Right cardiac atrium (tissue), 5 donors: ENCODE measurements at regions not wholly inside any gene's neighbourhood (a gene's known extent, or its start where the extent isn't known, plus 50 kb on each side); places are given as distances from the start of the nearest gene placed in this dataset.

ENCODE experiments used
- ATAC-seq, 2 donors: fragments of 200-7000 bp; cut with Tn5 transposase; one replicate each; pipeline versions ENCODE4 v1.8.0 to v1.9.1; 2020; ENCODE audit warnings: moderate library complexity in 2 of 2, mild to moderate bottlenecking in 1 of 2
- DNase-seq, 3 donors: peaks; one replicate each; pipeline ENCODE4 v3.0.0-alpha.2; 2020
- H3K27ac ChIP-seq: one replicate; pipeline ENCODE4 v1.5.1; 2013; ENCODE audit warnings: mild to moderate bottlenecking, low read length, control low read depth, moderate library complexity
- H3K27me3 ChIP-seq: one replicate; pipeline ENCODE4 v1.6.1; 2013; ENCODE audit not compliant: control insufficient read depth, insufficient read depth
- H3K4me1 ChIP-seq: one replicate; pipeline ENCODE4 v1.6.1; 2013; ENCODE audit warnings: low read length; ENCODE audit not compliant: control insufficient read depth, insufficient read depth
- H3K4me3 ChIP-seq: one replicate; pipeline ENCODE4 v1.5.1; 2013; ENCODE audit warnings: low read length, control low read depth
- H3K9me3 ChIP-seq: one replicate; pipeline ENCODE4 v1.6.1; 2013; ENCODE audit warnings: low read length; ENCODE audit not compliant: control insufficient read depth
- WGBS: extraction: QIAGEN DNeasy Blood & Tissue Kit; methylation state at CpG from one replicate; pipeline ENCODE4 v1.1.7; 2013; 5-methylcytosine and 5-hydroxymethylcytosine counted together
- intact Hi-C, 4 donors: fragments of 100-400 bp; cut with DNase I; formaldehyde crosslinking; loops; one replicate each; pipeline versions ENCODE4 v1.11.0 to v1.14.0; 2022 to 2023
- donor health status: healthy with polysubstance abuse.
- donor health status: DM: no; HTN: yes; CAD: no.
- donor health status: DM: no; HTN: no; CAD: no.
- donor health status: DM: no; HTN: yes; CAD: no; lungs with severe emphysema.
- donor health status: DM: yes; HTN: yes; CAD: no.

GRCh38 chr1:212225871-212226302, 59.3 kb upstream of the PPP2R5A start:
- intact Hi-C loops: no loop called here
- Histone ChIP-seq H3K27me3 (no peaks in the 10 kb centered on the region), H3K9me3 (no peaks in the 10 kb centered on the region), H3K4me1 (peaks cover 3% of the 10 kb centered on the region), H3K4me3 (no peak overlapping the region), H3K27ac (no peak overlapping the region)
- ATAC-seq: peak in 1 of 2 donors; percentile 22
- WGBS: 85% methylated on average over 4 of the region's 4 CpGs
- no peak for DNase-seq

DNA sequence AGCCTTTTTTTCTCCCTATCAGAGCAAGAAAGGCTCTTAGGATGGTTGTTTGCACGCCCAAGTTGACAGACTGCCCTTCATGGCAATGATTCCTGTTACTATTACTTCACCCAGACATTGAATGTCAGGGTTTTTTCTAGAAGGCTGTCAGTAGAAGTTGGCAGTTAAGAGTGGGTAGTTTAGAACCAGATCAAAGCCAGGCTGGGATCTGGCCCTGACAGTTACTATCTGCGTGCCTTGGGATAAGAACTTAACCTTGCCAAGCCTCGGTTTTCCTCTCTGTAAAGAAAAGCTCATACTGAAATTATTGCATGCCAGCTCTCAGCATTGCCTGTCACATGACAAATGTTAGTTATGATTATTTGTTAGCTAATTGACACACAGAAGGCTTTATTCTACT, 58.7 kb upstream of the PPP2R5A start:
- whole genome bisulfite sequencing: 65% methylated on average over 3 of the region's 3 CpGs
- H3K4me3 ChIP-seq: no peak overlapping the region
- no peaks in the 10 kb centered on the region for H3K9me3 ChIP-seq
- no peak for DNase-seq
- no peaks in the 10 kb centered on the region for H3K27me3 ChIP-seq
- peak overlapping the region; percentile 9 for H3K27ac ChIP-seq
- intact Hi-C loops: no loop called here
- no peak for ATAC-seq
- H3K4me1 ChIP-seq: peaks cover 3% of the 10 kb centered on the region

GRCh38 chr1:212228076-212228475, 57.1 kb upstream of the PPP2R5A start:
- DNase-seq (no peak), ATAC-seq (no peak)
- H3K27ac ChIP-seq: no peak overlapping the region
- no peak overlapping the region for H3K4me3 ChIP-seq
- peaks cover 3% of the 10 kb centered on the region for H3K4me1 ChIP-seq
- 95% methylated on average over 2 of the region's 2 CpGs for WGBS
- no peaks in the 10 kb centered on the region for H3K9me3 ChIP-seq
- no peaks in the 10 kb centered on the region for H3K27me3 ChIP-seq
- intact Hi-C loops: no loop called here

- DNase-seq (no peak), ATAC-seq (no peak)
- intact Hi-C loops: no loop called here
Observed at GRCh38 chr1:212228591-212229119, 56.6 kb upstream of the PPP2R5A start.

GRCh38 chr1:212229654-212230053, 55.6 kb upstream of the PPP2R5A start:
- 71% methylated on average over 2 of the region's 2 CpGs for WGBS
- Histone ChIP-seq H3K9me3 (no peaks in the 10 kb centered on the region), H3K4me3 (no peak overlapping the region), H3K4me1 (peaks cover 5% of the 10 kb centered on the region), H3K27me3 (no peaks in the 10 kb centered on the region), H3K27ac (no peak overlapping the region)
- no peak for DNase-seq
- ATAC-seq: no peak
- intact Hi-C loops: no loop called here

More at GRCh38 chr1:212228591-212229119, 56.6 kb upstream of the PPP2R5A start:
- Histone ChIP-seq H3K27ac (no peak overlapping the region), H3K4me3 (no peak overlapping the region), H3K27me3 (no peaks in the 10 kb centered on the region), H3K4me1 (peaks cover 3% of the 10 kb centered on the region), H3K9me3 (no peaks in the 10 kb centered on the region)
- 65% methylated on average over 8 of the region's 8 CpGs for WGBS

- Histone ChIP-seq H3K4me1 (peaks cover 5% of the 10 kb centered on the region), H3K27me3 (no peaks in the 10 kb centered on the region), H3K4me3 (no peak overlapping the region), H3K27ac (no peak overlapping the region), H3K9me3 (no peaks in the 10 kb centered on the region)
- over 99% methylated on average over 3 of the region's 3 CpGs for WGBS
- no peak for DNase-seq
- ATAC-seq: no peak
- intact Hi-C loops: no loop called here
Observed at GRCh38 chr1:212230329-212230728, 54.9 kb upstream of the PPP2R5A start.

DNA sequence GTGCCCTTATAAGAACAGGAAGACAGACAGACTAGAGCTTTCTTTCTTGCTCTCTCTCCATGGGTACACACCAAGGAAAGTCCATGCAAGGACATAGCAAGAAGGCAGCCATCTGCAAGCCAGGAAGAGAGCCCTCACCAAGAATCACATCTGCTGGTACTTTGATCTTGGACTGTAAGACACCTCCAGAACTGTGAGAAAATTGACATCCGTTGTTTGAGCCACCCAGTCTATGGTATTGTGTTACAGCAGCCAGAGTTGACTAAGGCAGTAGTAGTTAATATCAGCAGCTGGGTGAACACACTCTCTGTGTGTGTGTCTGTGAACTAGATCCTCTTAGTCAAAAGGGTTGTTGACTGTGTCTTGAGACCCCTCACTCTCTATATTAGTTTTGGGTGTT, 53.8 kb upstream of the PPP2R5A start:
- Histone ChIP-seq H3K4me1 (peaks cover 3% of the 10 kb centered on the region), H3K4me3 (no peak overlapping the region), H3K27ac (no peak overlapping the region), H3K27me3 (no peaks in the 10 kb centered on the region), H3K9me3 (no peaks in the 10 kb centered on the region)
- 98% methylated on average over 1 of the region's 1 CpG for WGBS
- ATAC-seq (no peak), DNase-seq (no peak)
- intact Hi-C loops: no loop called here

GRCh38 chr1:212232090-212232489, 53.1 kb upstream of the PPP2R5A start:
- H3K27ac ChIP-seq: no peak overlapping the region
- H3K4me1 ChIP-seq: peaks cover 2% of the 10 kb centered on the region
- ATAC-seq: no peak
- H3K4me3 ChIP-seq: no peak overlapping the region
- no peak for DNase-seq
- H3K9me3 ChIP-seq: no peaks in the 10 kb centered on the region
- WGBS: 78% methylated on average over 3 of the region's 3 CpGs
- no peaks in the 10 kb centered on the region for H3K27me3 ChIP-seq
- intact Hi-C loops: no loop called here

GRCh38 chr1:212233321-212233720, 51.9 kb upstream of the PPP2R5A start:
- no peak for ATAC-seq
- intact Hi-C loops: no loop called here
- Histone ChIP-seq H3K27ac (peak overlapping the region; percentile 19), H3K4me1 (peaks cover 5% of the 10 kb centered on the region), H3K9me3 (no peaks in the 10 kb centered on the region), H3K27me3 (no peaks in the 10 kb centered on the region), H3K4me3 (no peak overlapping the region)
- DNase-seq: no peak

DNA sequence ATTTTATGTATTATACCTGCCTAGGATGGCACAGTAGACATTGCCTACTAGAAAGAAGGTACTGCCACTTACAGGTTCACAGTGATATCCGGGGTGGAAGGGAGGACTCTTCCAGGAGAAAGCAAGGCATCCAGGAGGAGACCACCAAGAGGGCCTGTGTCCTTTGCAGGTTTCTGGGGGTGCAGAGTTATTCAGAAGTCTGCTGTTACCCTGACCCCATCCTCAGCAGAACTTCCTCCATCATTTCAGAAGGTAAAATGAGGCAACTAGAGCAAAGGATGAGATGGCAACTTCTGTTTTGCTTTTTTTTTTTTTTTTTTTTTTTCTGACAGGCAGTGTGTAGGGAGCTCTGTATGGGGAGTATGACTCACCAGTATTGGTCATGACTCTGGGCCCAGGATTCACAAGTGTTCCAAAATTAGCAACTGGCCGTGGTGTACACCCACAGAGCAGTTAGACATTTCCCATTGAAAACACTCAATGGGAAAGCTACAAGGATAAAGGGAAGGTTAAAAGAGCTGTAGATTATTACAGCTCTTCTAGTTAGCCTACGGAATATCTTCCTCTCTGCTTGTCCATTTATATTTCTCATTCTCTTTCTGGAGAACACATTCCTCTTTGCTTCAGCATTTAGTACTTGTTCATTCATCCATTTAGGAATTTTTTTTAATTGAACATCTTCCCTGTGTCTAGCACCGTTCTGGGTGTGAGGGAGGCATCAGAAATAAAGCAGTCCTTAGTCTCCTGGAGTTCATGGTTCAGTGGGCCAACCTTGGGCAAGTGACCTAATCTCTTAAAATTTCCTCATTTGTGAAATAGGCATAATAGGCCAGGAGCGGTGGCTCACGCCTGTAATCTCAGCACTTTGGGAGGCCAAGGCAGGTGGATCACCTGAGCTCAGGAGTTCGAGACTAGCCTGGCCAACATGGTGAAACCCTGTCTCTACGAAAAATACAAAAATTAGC, 50.5 kb upstream of the PPP2R5A start:
- Histone ChIP-seq H3K27me3 (no peaks in the 10 kb centered on the region), H3K9me3 (no peaks in the 10 kb centered on the region), H3K4me1 (peaks cover 10% of the 10 kb centered on the region), H3K4me3 (no peak overlapping the region), H3K27ac (peak overlapping the region; percentile 94)
- 65% methylated on average over 8 of the region's 8 CpGs for WGBS
- ATAC-seq (peak; percentile 96 to 98), DNase-seq (peak in 1 of 3 donors; percentile 46)
- intact Hi-C loops: no loop called here
